ENCODE measurements at regions not wholly inside any gene's neighbourhood (a gene's known extent, or its start where the extent isn't known, plus 50 kb on each side); places are given as distances from the start of the nearest gene placed in this dataset.
"Not testable (repeated sequence)": the region's sequence is repeated elsewhere in the genome, so short reads cannot be mapped to it uniquely, and the experiment has no call there.

- Histone ChIP-seq H3F3A (ENCODE audit: insufficient read depth, low read length, poor library complexity, severe bottlenecking) (no peaks in the 10 kb centered on the region), H3K36me3 (ENCODE audit: insufficient read depth, low read length) (no peaks in the 10 kb centered on the region), H3K27me3 (ENCODE audit: insufficient read depth, low read depth, low read length) (no peaks in the 10 kb centered on the region), H3K9me3 (ENCODE audit: low read length) (no peaks in the 10 kb centered on the region), H3K9me2 (ENCODE audit: insufficient read depth, low read length) (no peaks in the 10 kb centered on the region), H3K27ac (ENCODE audit: low read length) (no peak overlapping the region), H3K79me2 (replicated peaks; ENCODE audit: insufficient read depth, low read length) (no peaks in the 10 kb centered on the region), H3K4me2 (ENCODE audit: low read length) (no peak overlapping the region), H3K4me3 (ENCODE audit: low read length) (no peak overlapping the region), H4K20me1 (ENCODE audit: insufficient read depth) (no peaks in the 10 kb centered on the region), H3K9ac (ENCODE audit: low read length) (no peak overlapping the region), H2AFZ (ENCODE audit: low read depth, low read length) (no peak overlapping the region)
- TF ChIP-seq TAF1 (IDR thresholded peaks at IDR 0.05; ENCODE audit: low read depth) (no peak), SMC3 (conservative IDR thresholded peaks at IDR 0.05; ENCODE audit: poor library complexity) (no peak), EZH2 (IDR thresholded peaks at IDR 0.05; ENCODE audit: borderline replicate concordance, insufficient read depth, low read length, poor library complexity, severe bottlenecking) (no peak), RAD21 (conservative IDR thresholded peaks at IDR 0.05) (no peak), POLR2AphosphoS5 (IDR thresholded peaks at IDR 0.05) (no peak), MXI1 (conservative IDR thresholded peaks at IDR 0.05; ENCODE audit: poor library complexity, severe bottlenecking) (no peak), CTCF (IDR thresholded peaks at IDR 0.05; ENCODE audit: poor library complexity, severe bottlenecking) (no peak), REST (IDR thresholded peaks at IDR 0.05; ENCODE audit: borderline replicate concordance) (no peak), EP300 (conservative IDR thresholded peaks at IDR 0.05; ENCODE audit: poor library complexity, severe bottlenecking) (no peak)
Measured at GRCh38 chr12:88893801-88894200, 313.5 kb upstream of the KITLG start.

- H3K4me3 ChIP-seq (ENCODE audit: low read length); H3K36me3 ChIP-seq (ENCODE audit: insufficient read depth, low read length); H3K27me3 ChIP-seq (ENCODE audit: insufficient read depth, low read depth, low read length); H3K9me2 ChIP-seq (ENCODE audit: insufficient read depth, low read length); H3F3A ChIP-seq (ENCODE audit: insufficient read depth, low read length, poor library complexity, severe bottlenecking); H3K27ac ChIP-seq (ENCODE audit: low read length); H3K9ac ChIP-seq (ENCODE audit: low read length); H3K4me2 ChIP-seq (ENCODE audit: low read length); H3K9me3 ChIP-seq (ENCODE audit: low read length); H4K20me1 ChIP-seq (ENCODE audit: insufficient read depth); H3K79me2 ChIP-seq (replicated peaks; ENCODE audit: insufficient read depth, low read length); H2AFZ ChIP-seq (ENCODE audit: low read depth, low read length): not testable (repeated sequence)
Measured at GRCh38 chr12:88891434-88891833, 311.2 kb upstream of the KITLG start.
